H9 (cell line): ENCODE measurements at regions not wholly inside any gene's neighbourhood (a gene's known extent, or its start where the extent isn't known, plus 50 kb on each side); places are given as distances from the start of the nearest gene placed in this dataset.

Source experiments
- DNase-seq: peaks from one replicate; pipeline ENCODE4 v3.0.0-alpha.2; 2017
- H2AFZ ChIP-seq: one replicate; pipeline ENCODE4 v1.6.1; 2013; ENCODE audit warnings: mild to moderate bottlenecking, low read length, control low read depth, moderate library complexity
- H2AK5ac ChIP-seq: 2 replicates; pipeline ENCODE4 v1.6.1; 2013; ENCODE audit warnings: low read length, control low read depth, mixed read lengths; ENCODE audit not compliant: insufficient read length
- H2BK120ac ChIP-seq: one replicate; pipeline ENCODE4 v1.6.1; 2013; ENCODE audit warnings: low read depth, mild to moderate bottlenecking, low read length, control low read depth, inconsistent platforms; ENCODE audit not compliant: poor library complexity, severe bottlenecking
- H2BK12ac ChIP-seq: 2 replicates; pipeline ENCODE4 v1.6.1; 2013; ENCODE audit warnings: low read length, control low read depth, mixed read lengths, low read depth; ENCODE audit not compliant: insufficient read length
- H2BK15ac ChIP-seq: 2 replicates; pipeline ENCODE4 v1.6.1; 2013; ENCODE audit warnings: low read depth, low read length, control low read depth
- H2BK20ac ChIP-seq: one replicate; pipeline ENCODE4 v1.6.1; 2013; ENCODE audit warnings: low read depth, mild to moderate bottlenecking, low read length, control low read depth, inconsistent platforms; ENCODE audit not compliant: poor library complexity, severe bottlenecking
- H2BK5ac ChIP-seq: 2 replicates; pipeline ENCODE4 v1.6.1; 2013; ENCODE audit warnings: low read length, control low read depth, mixed read lengths; ENCODE audit not compliant: insufficient read length
- H3K14ac ChIP-seq: 2 replicates; pipeline ENCODE4 v1.6.1; 2013; ENCODE audit warnings: low read length, control low read depth; ENCODE audit not compliant: insufficient read depth
- H3K18ac ChIP-seq: 2 replicates; pipeline ENCODE4 v1.6.1; 2013; ENCODE audit warnings: low read depth, mild to moderate bottlenecking, mixed read lengths, low read length, control low read depth; ENCODE audit not compliant: insufficient read length
- H3K23ac ChIP-seq: 2 replicates; pipeline ENCODE4 v1.6.1; 2013; ENCODE audit warnings: low read length, control low read depth, mixed read lengths, low read depth; ENCODE audit not compliant: insufficient read length
- H3K23me2 ChIP-seq: 2 replicates; pipeline ENCODE4 v1.6.1; 2013; ENCODE audit warnings: low read depth, mild to moderate bottlenecking, mixed read lengths, low read length, control low read depth; ENCODE audit not compliant: insufficient read length, poor library complexity, severe bottlenecking
- H3K27ac ChIP-seq: 2 replicates; pipeline ENCODE4 v1.5.1; 2013; ENCODE audit warnings: low read length, control low read depth, mixed read lengths, low read depth; ENCODE audit not compliant: insufficient read length
- H3K27me3 ChIP-seq: 2 replicates; pipeline ENCODE4 v1.6.1; 2013; ENCODE audit warnings: low read length, control low read depth, inconsistent platforms; ENCODE audit not compliant: insufficient read depth
- H3K4ac ChIP-seq: 2 replicates; pipeline ENCODE4 v1.6.1; 2013; ENCODE audit warnings: low read depth, mild to moderate bottlenecking, control low read depth, inconsistent platforms, low read length, moderate library complexity
- H3K4me1 ChIP-seq: 2 replicates; pipeline ENCODE4 v1.6.1; 2013; ENCODE audit warnings: low read length, control low read depth, inconsistent platforms; ENCODE audit not compliant: insufficient read depth
- H3K4me2 ChIP-seq: 2 replicates; pipeline ENCODE4 v1.6.1; 2013; ENCODE audit warnings: low read length, control low read depth, mixed read lengths; ENCODE audit not compliant: insufficient read length, insufficient read depth
- H3K56ac ChIP-seq: 2 replicates; pipeline ENCODE4 v1.6.1; 2013; ENCODE audit warnings: low read depth, mild to moderate bottlenecking, mixed read lengths, low read length, control low read depth; ENCODE audit not compliant: insufficient read length
- H3K79me1 ChIP-seq: 2 replicates; pipeline ENCODE4 v1.6.1; 2013; ENCODE audit warnings: low read depth, mild to moderate bottlenecking, moderate library complexity, low read length, control low read depth, inconsistent platforms; ENCODE audit not compliant: insufficient read depth, poor library complexity, severe bottlenecking
- H3K79me2 ChIP-seq: 2 replicates; pipeline ENCODE4 v1.6.1; 2013; ENCODE audit warnings: low read length, control low read depth, inconsistent platforms; ENCODE audit not compliant: insufficient read depth
- H3K9ac ChIP-seq: 2 replicates; pipeline ENCODE4 v1.6.1; 2013; ENCODE audit warnings: low read length, control low read depth, mixed read lengths; ENCODE audit not compliant: insufficient read length; ENCODE audit errors: extremely low read depth
- H3K9me3 ChIP-seq: one replicate; pipeline ENCODE4 v1.6.1; 2013; ENCODE audit warnings: low read depth, low read length, inconsistent platforms; ENCODE audit not compliant: control insufficient read depth
- H3T11ph ChIP-seq: one replicate; pipeline ENCODE4 v1.6.1; 2013; ENCODE audit warnings: mild to moderate bottlenecking, low read length, control low read depth, inconsistent platforms
- H4K20me1 ChIP-seq: one replicate; pipeline ENCODE4 v1.6.1; 2013; ENCODE audit not compliant: control insufficient read depth, insufficient read length, insufficient read depth
- H4K5ac ChIP-seq: 2 replicates; pipeline ENCODE4 v1.6.1; 2013; ENCODE audit warnings: low read depth, mild to moderate bottlenecking, mixed read lengths, low read length, control low read depth; ENCODE audit not compliant: insufficient read length
- H4K8ac ChIP-seq: replicated peaks from 2 replicates; pipeline ENCODE4 v1.6.1; 2013; ENCODE audit warnings: low read length, control low read depth, mixed read lengths, low read depth; ENCODE audit not compliant: insufficient read length
- H4K91ac ChIP-seq: 2 replicates; pipeline ENCODE4 v1.6.1; 2013; ENCODE audit warnings: low read depth, mild to moderate bottlenecking, moderate library complexity, mixed read lengths, low read length, control low read depth; ENCODE audit not compliant: insufficient read length
- H3K27ac Mint-ChIP-seq, 3 experiments: 2 replicates in 2 of 3; 3 replicates in 1 of 3; pipeline ENCODE4 v1.8.0; 2020 to 2021; ENCODE audit warnings: mixed read lengths in 3 of 3, mild to moderate bottlenecking in 1 of 3, moderate library complexity in 1 of 3
- H3K27me3 Mint-ChIP-seq: 2 replicates; pipeline ENCODE4 v1.8.0; 2021; ENCODE audit warnings: low read depth, mild to moderate bottlenecking, moderate library complexity, mixed read lengths
- H3K36me3 Mint-ChIP-seq, 3 experiments: 2 replicates in 2 of 3; 3 replicates in 1 of 3; pipeline ENCODE4 v1.8.0; 2020 to 2021; ENCODE audit warnings: low read depth in 3 of 3, mixed read lengths in 3 of 3; ENCODE audit not compliant: insufficient read depth in 1 of 3
- H3K4me1 Mint-ChIP-seq, 2 experiments: 2 replicates each; pipeline ENCODE4 v1.8.0; 2020; ENCODE audit warnings: mixed read lengths in 2 of 2
- H3K4me3 Mint-ChIP-seq, 2 experiments: 2 replicates in 1 of 2; 3 replicates in 1 of 2; pipeline ENCODE4 v1.8.0; 2020 to 2021; ENCODE audit warnings: mild to moderate bottlenecking in 2 of 2, mixed read lengths in 2 of 2, moderate library complexity in 1 of 2
- H3K9me3 Mint-ChIP-seq, 2 experiments: 2 replicates in 1 of 2; 3 replicates in 1 of 2; pipeline ENCODE4 v1.8.0; 2020; ENCODE audit warnings: mild to moderate bottlenecking in 2 of 2, mixed read lengths in 2 of 2, moderate library complexity in 1 of 2
- WGBS: extraction: QIAGEN DNeasy Blood & Tissue Kit; methylation state at CpG from one replicate; pipeline ENCODE4 v1.1.7; 2013; ENCODE audit warnings: missing lambda C conversion rate, low lambda C conversion rate, mixed read lengths; ENCODE audit not compliant: insufficient read length; ENCODE audit errors: extremely low coverage; 5-methylcytosine and 5-hydroxymethylcytosine counted together
- TF ChIP-seq, protein P1 (sequence below): fragments of 200-600 bp; sonication (generic); conservative IDR thresholded peaks from 3 replicates; pipeline ENCODE4 v1.8.0; 2021; ENCODE audit warnings: antibody characterized with exemption, mild to moderate bottlenecking

DNA sequence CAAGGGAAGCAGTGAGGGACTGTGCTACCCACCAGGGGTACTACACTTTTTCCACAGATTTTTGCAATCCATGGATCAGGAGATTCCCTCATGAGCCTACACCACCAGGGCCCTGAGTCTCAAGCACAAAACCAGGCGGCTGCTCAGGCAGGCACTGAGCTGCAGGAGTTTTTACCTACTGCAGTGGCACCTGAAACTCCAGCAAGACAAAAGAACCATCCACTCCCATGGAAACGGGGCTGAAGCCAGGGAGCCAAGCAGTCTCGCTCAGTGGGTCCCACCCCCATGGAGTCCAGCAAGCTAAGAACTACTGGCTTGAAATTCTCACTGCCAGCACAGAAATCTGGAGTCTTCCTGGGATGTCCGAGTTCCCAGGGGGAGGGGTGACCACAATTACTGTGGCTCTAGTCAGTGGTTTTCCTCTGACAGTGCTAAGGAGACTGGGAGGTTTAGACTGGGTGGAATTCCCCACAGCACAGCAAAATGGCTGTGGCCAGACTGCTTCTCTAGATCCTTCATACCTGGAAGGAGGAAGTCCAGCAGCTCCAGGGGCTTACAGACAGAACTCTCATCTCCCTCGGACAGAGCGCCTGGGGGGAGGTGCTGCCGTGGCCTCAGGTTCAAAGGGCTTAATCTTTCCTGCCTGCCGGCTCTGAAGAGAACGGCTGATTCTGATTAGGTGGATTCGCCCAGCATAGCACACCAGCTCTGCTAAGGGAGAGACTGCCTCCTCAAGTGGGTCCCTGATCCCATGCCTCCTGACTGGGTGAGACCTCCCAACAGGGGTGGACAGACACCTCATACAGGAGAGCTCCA lies 437.8 kb downstream of the LTN1 start:
- no peak overlapping the region for H3K18ac ChIP-seq
- H3K23ac ChIP-seq, result no peak overlapping the region
- H3K4me1 Mint-ChIP-seq, result peaks cover 13 to 21% of the 10 kb centered on the region in 2 experiments
- H3K27ac ChIP-seq, result no peak overlapping the region
- no CpG with 5 or more reads among the region's 10 CpGs for WGBS
- H3K79me2 ChIP-seq, result no peaks in the 10 kb centered on the region
- TF ChIP-seq, protein P1, sequence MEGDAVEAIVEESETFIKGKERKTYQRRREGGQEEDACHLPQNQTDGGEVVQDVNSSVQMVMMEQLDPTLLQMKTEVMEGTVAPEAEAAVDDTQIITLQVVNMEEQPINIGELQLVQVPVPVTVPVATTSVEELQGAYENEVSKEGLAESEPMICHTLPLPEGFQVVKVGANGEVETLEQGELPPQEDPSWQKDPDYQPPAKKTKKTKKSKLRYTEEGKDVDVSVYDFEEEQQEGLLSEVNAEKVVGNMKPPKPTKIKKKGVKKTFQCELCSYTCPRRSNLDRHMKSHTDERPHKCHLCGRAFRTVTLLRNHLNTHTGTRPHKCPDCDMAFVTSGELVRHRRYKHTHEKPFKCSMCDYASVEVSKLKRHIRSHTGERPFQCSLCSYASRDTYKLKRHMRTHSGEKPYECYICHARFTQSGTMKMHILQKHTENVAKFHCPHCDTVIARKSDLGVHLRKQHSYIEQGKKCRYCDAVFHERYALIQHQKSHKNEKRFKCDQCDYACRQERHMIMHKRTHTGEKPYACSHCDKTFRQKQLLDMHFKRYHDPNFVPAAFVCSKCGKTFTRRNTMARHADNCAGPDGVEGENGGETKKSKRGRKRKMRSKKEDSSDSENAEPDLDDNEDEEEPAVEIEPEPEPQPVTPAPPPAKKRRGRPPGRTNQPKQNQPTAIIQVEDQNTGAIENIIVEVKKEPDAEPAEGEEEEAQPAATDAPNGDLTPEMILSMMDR, result no peak
- no peak overlapping the region for H2BK120ac ChIP-seq
- no peak overlapping the region for H3K4me2 ChIP-seq
- H4K5ac ChIP-seq, result no peak overlapping the region
- H3K27me3 Mint-ChIP-seq, result no peaks in the 10 kb centered on the region
- no peak overlapping the region for H2AK5ac ChIP-seq
- no peak overlapping the region for H3T11ph ChIP-seq
- peak overlapping the region in 1 of 3 experiments; percentile 53; a peak in 1 of 7 replicates for H3K27ac Mint-ChIP-seq
- no peak overlapping the region for H3K4me3 Mint-ChIP-seq
- H3K14ac ChIP-seq, result peak overlapping the region; percentile 71
- H3K4ac ChIP-seq, result no peak overlapping the region
- H2BK5ac ChIP-seq, result no peak overlapping the region
- no peak overlapping the region for H3K9ac ChIP-seq
- H3K36me3 Mint-ChIP-seq, result peaks cover 4 to 19% (median 6%) of the 10 kb centered on the region in 3 experiments; a peak in 4 of 7 replicates
- no peaks in the 10 kb centered on the region for H3K4me1 ChIP-seq
- H4K8ac ChIP-seq, result no peak overlapping the region
- DNase-seq, result peak; percentile 41
- H2BK12ac ChIP-seq, result no peak overlapping the region
- H3K27me3 ChIP-seq, result no peaks in the 10 kb centered on the region
- H4K20me1 ChIP-seq, result no peaks in the 10 kb centered on the region
- peak overlapping the region; percentile 65 for H2AFZ ChIP-seq
- no peaks in the 10 kb centered on the region for H3K23me2 ChIP-seq
- no peak overlapping the region for H3K56ac ChIP-seq
- no peak overlapping the region for H2BK15ac ChIP-seq
- no peaks in the 10 kb centered on the region for H3K9me3 ChIP-seq
- H4K91ac ChIP-seq, result no peak overlapping the region
- no peak overlapping the region for H2BK20ac ChIP-seq
- H3K79me1 ChIP-seq, result no peaks in the 10 kb centered on the region
- H3K9me3 Mint-ChIP-seq, result peaks cover 19 to 21% of the 10 kb centered on the region in 2 experiments
